Right cardiac atrium (tissue), 5 donors: ENCODE measurements at regions not wholly inside any gene's neighbourhood (a gene's known extent, or its start where the extent isn't known, plus 50 kb on each side); places are given as distances from the start of the nearest gene placed in this dataset.
"Not testable (repeated sequence)": the region's sequence is repeated elsewhere in the genome, so short reads cannot be mapped to it uniquely, and the experiment has no call there.

Experiments used
- ATAC-seq, 2 donors: fragments of 200-7000 bp; cut with Tn5 transposase; one replicate each; pipeline versions ENCODE4 v1.8.0 to v1.9.1; 2020; ENCODE audit warnings: moderate library complexity in 2 of 2, mild to moderate bottlenecking in 1 of 2
- DNase-seq, 3 donors: peaks; one replicate each; pipeline ENCODE4 v3.0.0-alpha.2; 2020
- H3K27ac ChIP-seq: one replicate; pipeline ENCODE4 v1.5.1; 2013; ENCODE audit warnings: mild to moderate bottlenecking, low read length, control low read depth, moderate library complexity
- H3K27me3 ChIP-seq: one replicate; pipeline ENCODE4 v1.6.1; 2013; ENCODE audit not compliant: control insufficient read depth, insufficient read depth
- H3K4me1 ChIP-seq: one replicate; pipeline ENCODE4 v1.6.1; 2013; ENCODE audit warnings: low read length; ENCODE audit not compliant: control insufficient read depth, insufficient read depth
- H3K4me3 ChIP-seq: one replicate; pipeline ENCODE4 v1.5.1; 2013; ENCODE audit warnings: low read length, control low read depth
- H3K9me3 ChIP-seq: one replicate; pipeline ENCODE4 v1.6.1; 2013; ENCODE audit warnings: low read length; ENCODE audit not compliant: control insufficient read depth
- WGBS: extraction: QIAGEN DNeasy Blood & Tissue Kit; methylation state at CpG from one replicate; pipeline ENCODE4 v1.1.7; 2013; 5-methylcytosine and 5-hydroxymethylcytosine counted together
- intact Hi-C, 4 donors: fragments of 100-400 bp; cut with DNase I; formaldehyde crosslinking; loops; one replicate each; pipeline versions ENCODE4 v1.11.0 to v1.14.0; 2022 to 2023
- donor health status: healthy with polysubstance abuse.
- donor health status: DM: no; HTN: yes; CAD: no.
- donor health status: DM: no; HTN: no; CAD: no.
- donor health status: DM: no; HTN: yes; CAD: no; lungs with severe emphysema.
- donor health status: DM: yes; HTN: yes; CAD: no.

GRCh38 chr16:8087597-8088289, 502.6 kb downstream of the TMEM114 start:
- Histone ChIP-seq H3K4me3 (no peak overlapping the region), H3K27me3 (no peaks in the 10 kb centered on the region), H3K27ac (no peak overlapping the region), H3K4me1 (peaks cover 2% of the 10 kb centered on the region), H3K9me3 (no peaks in the 10 kb centered on the region)
- WGBS, result 43% methylated on average over 5 of the region's 5 CpGs
- intact Hi-C loops, result no loop called here
- ATAC-seq (peak; percentile 24 to 75), DNase-seq (no peak)

- ATAC-seq, result no peak
- no peaks in the 10 kb centered on the region for H3K27me3 ChIP-seq
- H3K4me1 ChIP-seq, result peaks cover 2% of the 10 kb centered on the region
- no peaks in the 10 kb centered on the region for H3K9me3 ChIP-seq
- no peak overlapping the region for H3K4me3 ChIP-seq
- H3K27ac ChIP-seq, result no peak overlapping the region
- intact Hi-C loops, result no loop called here
- 68% methylated on average over 2 of the region's 2 CpGs for WGBS
- no peak for DNase-seq
Measured at GRCh38 chr16:8087146-8087545, 503.2 kb downstream of the TMEM114 start.

- WGBS, result 84% methylated on average over 2 of the region's 2 CpGs
- H3K27me3 ChIP-seq, result no peaks in the 10 kb centered on the region
- H3K27ac ChIP-seq, result no peak overlapping the region
- H3K4me1 ChIP-seq, result peaks cover 2% of the 10 kb centered on the region
- ATAC-seq, result no peak
- intact Hi-C loops, result no loop called here
- DNase-seq, result no peak
- no peak overlapping the region for H3K4me3 ChIP-seq
- H3K9me3 ChIP-seq, result no peaks in the 10 kb centered on the region
Measured at GRCh38 chr16:8084882-8085281, 505.4 kb downstream of the TMEM114 start.

- H3K9me3 ChIP-seq, result no peaks in the 10 kb centered on the region
- WGBS, result 74% methylated on average over 1 of the region's 1 CpG
Measured at GRCh38 chr16:8084302-8084701, 506.0 kb downstream of the TMEM114 start.

GRCh38 chr16:8083560-8083959, 506.8 kb downstream of the TMEM114 start:
- H3K27me3 ChIP-seq, result no peaks in the 10 kb centered on the region
- DNase-seq (no peak), ATAC-seq (no peak)
- WGBS, result 85% methylated on average over 4 of the region's 4 CpGs
- H3K27ac ChIP-seq, result no peak overlapping the region
- no peaks in the 10 kb centered on the region for H3K4me1 ChIP-seq
- no peak overlapping the region for H3K4me3 ChIP-seq
- H3K9me3 ChIP-seq, result no peaks in the 10 kb centered on the region
- intact Hi-C loops, result no loop called here

More at GRCh38 chr16:8084302-8084701, 506.0 kb downstream of the TMEM114 start:
- Histone ChIP-seq H3K27ac (no peak overlapping the region), H3K4me1 (peaks cover 2% of the 10 kb centered on the region), H3K4me3 (no peak overlapping the region), H3K27me3 (no peaks in the 10 kb centered on the region)
- intact Hi-C loops, result no loop called here
- DNase-seq, result no peak
- ATAC-seq, result no peak

GRCh38 chr16:8080817-8081216, 509.5 kb downstream of the TMEM114 start:
- no peaks in the 10 kb centered on the region for H3K9me3 ChIP-seq
- H3K27ac ChIP-seq, result no peak overlapping the region
- no peak overlapping the region for H3K4me3 ChIP-seq
- 87% methylated on average over 3 of the region's 3 CpGs for WGBS
- DNase-seq (no peak), ATAC-seq (no peak)
- intact Hi-C loops, result no loop called here
- no peaks in the 10 kb centered on the region for H3K27me3 ChIP-seq
- H3K4me1 ChIP-seq, result no peaks in the 10 kb centered on the region

GRCh38 chr16:8075271-8075670, 515.0 kb downstream of the TMEM114 start:
- intact Hi-C loops, result no loop called here
- Histone ChIP-seq H3K27me3 (no peaks in the 10 kb centered on the region), H3K27ac (no peak overlapping the region), H3K4me1 (no peaks in the 10 kb centered on the region), H3K9me3 (no peaks in the 10 kb centered on the region), H3K4me3 (no peak overlapping the region)
- DNase-seq, result no peak
- WGBS, result 80% methylated on average over 5 of the region's 5 CpGs
- ATAC-seq, result no peak

GRCh38 chr16:8070506-8070905, 519.8 kb downstream of the TMEM114 start:
- H3K9me3 ChIP-seq, result no peaks in the 10 kb centered on the region
- ATAC-seq (no peak), DNase-seq (no peak)
- 59% methylated on average over 2 of the region's 2 CpGs for WGBS
- H3K4me3 ChIP-seq, result no peak overlapping the region
- intact Hi-C loops, result no loop called here
- no peak overlapping the region for H3K27ac ChIP-seq
- H3K27me3 ChIP-seq, result no peaks in the 10 kb centered on the region
- H3K4me1 ChIP-seq, result no peaks in the 10 kb centered on the region

GRCh38 chr16:8068225-8068624, 522.1 kb downstream of the TMEM114 start:
- ATAC-seq, intact Hi-C loops, H3K4me3 ChIP-seq, H3K27me3 ChIP-seq, DNase-seq, H3K27ac ChIP-seq, H3K9me3 ChIP-seq, H3K4me1 ChIP-seq: not testable (repeated sequence)
- whole genome bisulfite sequencing, result 85% methylated on average over 3 of the region's 3 CpGs

- Histone ChIP-seq H3K9me3 (no peaks in the 10 kb centered on the region), H3K27me3 (no peaks in the 10 kb centered on the region), H3K27ac (no peak overlapping the region), H3K4me3 (no peak overlapping the region), H3K4me1 (no peaks in the 10 kb centered on the region)
- intact Hi-C loops, result no loop called here
- DNase-seq, result no peak
- no peak for ATAC-seq
- WGBS, result 64% methylated on average over 4 of the region's 4 CpGs
Measured at GRCh38 chr16:8063159-8063558, 527.2 kb downstream of the TMEM114 start.

- H3K4me3 ChIP-seq, result no peak overlapping the region
- DNase-seq (no peak), ATAC-seq (no peak)
- H3K4me1 ChIP-seq, result no peaks in the 10 kb centered on the region
- intact Hi-C loops, result no loop called here
- WGBS, result 88% methylated on average over 9 of the region's 9 CpGs
- no peaks in the 10 kb centered on the region for H3K27me3 ChIP-seq
- no peak overlapping the region for H3K27ac ChIP-seq
- no peaks in the 10 kb centered on the region for H3K9me3 ChIP-seq
Measured at GRCh38 chr16:8062677-8063076, 527.6 kb downstream of the TMEM114 start.

GRCh38 chr16:8055761-8056160, 534.5 kb downstream of the TMEM114 start:
- Histone ChIP-seq H3K4me1 (no peaks in the 10 kb centered on the region), H3K27ac (no peak overlapping the region), H3K4me3 (no peak overlapping the region), H3K27me3 (no peaks in the 10 kb centered on the region), H3K9me3 (no peaks in the 10 kb centered on the region)
- DNase-seq (no peak), ATAC-seq (no peak)
- intact Hi-C loops, result no loop called here
- 83% methylated on average over 4 of the region's 4 CpGs for WGBS
